ENCODE measurements at regions not wholly inside any gene's neighbourhood (a gene's known extent, or its start where the extent isn't known, plus 50 kb on each side); places are given as distances from the start of the nearest gene placed in this dataset.
A peak's percentile ranks its signal among the peaks of the same experiment; 100 is the strongest.
"Not testable (repeated sequence)": the region's sequence is repeated elsewhere in the genome, so short reads cannot be mapped to it uniquely, and the experiment has no call there.

GRCh38 chr16:73399486-73399885 is 351.6 kb upstream of the ZFHX3 start (continued):
- TF ChIP-seq PRDM4 (CRISPR knock-in tag; IDR thresholded peaks at IDR 0.05; ENCODE audit: borderline replicate concordance) (no peak), MATR3 (CRISPR knock-in tag; IDR thresholded peaks at IDR 0.05) (no peak), ZNF136 (CRISPR knock-in tag; IDR thresholded peaks at IDR 0.05; ENCODE audit: low read depth) (no peak), ZNF550 (CRISPR knock-in tag; IDR thresholded peaks at IDR 0.05; ENCODE audit: borderline replicate concordance) (no peak), HNF4G (IDR thresholded peaks at IDR 0.05; ENCODE audit: borderline replicate concordance, low read depth, low read length) (no peak), HNF4G (CRISPR knock-in tag; IDR thresholded peaks at IDR 0.05; ENCODE audit: borderline replicate concordance, low read depth) (no peak), CENPT (CRISPR knock-in tag; IDR thresholded peaks at IDR 0.05; ENCODE audit: low read depth) (no peak)

- peaks cover 0 to 16% of the 10 kb centered on the region in 2 experiments; a peak in 1 of 5 replicates for H3K27me3 ChIP-seq (ENCODE audit: control insufficient read depth in 1 of 2, insufficient read depth in 2 of 2, low read length in 2 of 2)
These were observed 350.7 kb upstream of the ZFHX3 start for GRCh38 chr16:73398604-73399003.

More at GRCh38 chr16:73398604-73399003, 350.7 kb upstream of the ZFHX3 start:
- WGBS (ENCODE audit: low lambda C conversion rate), result 100% methylated on average over 1 of the region's 1 CpG
- FAIRE-seq; H3K4me2 ChIP-seq (ENCODE audit: low read depth, low read length); in situ Hi-C loops (cut with HindIII; ENCODE audit: extremely low pct_ligation_motif_present, low pct_unique_long_range_greater_than_20kb); POLR2A ChIA-PET; H3K4me1 ChIP-seq (ENCODE audit: insufficient read depth, low read length); H3K9me3 ChIP-seq (ENCODE audit: low read length); H3K4me3 ChIP-seq (replicated peaks in 1 of 3; ENCODE audit: insufficient read depth in 1 of 3, low read depth in 2 of 3, low read length in 3 of 3); BruUV-seq (replicated peaks); H4K20me1 ChIP-seq (ENCODE audit: insufficient read depth, low read length); intact Hi-C loops (cut with micrococcal nuclease; ENCODE audit: unreplicated experiment); DNase-seq (ENCODE audit: low spot score); H3K36me3 ChIP-seq (replicated peaks in 1 of 2; ENCODE audit: control insufficient read depth in 1 of 2, insufficient read depth in 2 of 2, low read length in 2 of 2); CTCF ChIA-PET (ENCODE audit: low intra/inter-chr PET ratio, low total read pairs); H3K79me2 ChIP-seq (ENCODE audit: insufficient read depth, low read length); ATAC-seq; H2AFZ ChIP-seq (ENCODE audit: low read length); H3K9ac ChIP-seq (ENCODE audit: insufficient read depth, low read depth, low read length); H3K27ac ChIP-seq (ENCODE audit: extremely low read length, insufficient read depth, low read length): not testable (repeated sequence)
- peak; percentile 63; the same call in 1 of the 2 replicates for TF ChIP-seq ZNF317 (CRISPR knock-in tag; IDR thresholded peaks at IDR 0.05)

All from HepG2 (cell line).